IPS-15b (cell line): ENCODE measurements at regions not wholly inside any gene's neighbourhood (a gene's known extent, or its start where the extent isn't known, plus 50 kb on each side); places are given as distances from the start of the nearest gene placed in this dataset.

Experiments
- H3K27me3 ChIP-seq: one replicate; pipeline ENCODE4 v1.6.1; 2013; ENCODE audit warnings: low read length; ENCODE audit not compliant: control insufficient read depth, insufficient read depth
- H3K36me3 ChIP-seq: one replicate; pipeline ENCODE4 v1.6.1; 2013; ENCODE audit warnings: low read length; ENCODE audit not compliant: control insufficient read depth, insufficient read depth
- H3K4me1 ChIP-seq: one replicate; pipeline ENCODE4 v1.6.1; 2013; ENCODE audit warnings: mild to moderate bottlenecking, low read length; ENCODE audit not compliant: control insufficient read depth, insufficient read depth
- H3K4me3 ChIP-seq: one replicate; pipeline ENCODE4 v1.5.1; 2013; ENCODE audit warnings: low read depth, low read length
- H3K9ac ChIP-seq: one replicate; pipeline ENCODE4 v1.6.1; 2013; ENCODE audit warnings: low read depth, mild to moderate bottlenecking, low read length
- H3K9me3 ChIP-seq: one replicate; pipeline ENCODE4 v1.6.1; 2013; ENCODE audit warnings: mild to moderate bottlenecking, low read length; ENCODE audit not compliant: control insufficient read depth, insufficient read depth

DNA sequence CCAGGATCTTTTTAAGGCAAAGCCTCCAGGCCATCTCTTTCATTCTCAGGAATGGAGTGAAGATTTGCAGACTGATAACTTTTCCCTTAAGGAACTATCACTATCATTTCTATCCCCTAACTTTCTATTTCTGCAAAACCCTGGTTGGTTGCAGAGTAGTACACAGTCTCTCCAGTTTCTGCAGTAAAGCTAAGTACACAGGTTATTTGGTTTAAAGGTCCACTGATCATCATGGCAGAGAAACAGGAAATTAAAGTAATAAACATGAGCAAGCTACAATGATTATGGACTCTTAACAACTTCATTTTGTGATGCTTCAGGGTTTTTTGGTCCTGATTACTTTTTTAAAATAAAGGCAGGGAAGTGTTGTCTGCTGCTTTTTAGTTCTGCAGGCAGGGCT lies 890.0 kb upstream of the DDX18 start:
- Histone ChIP-seq H3K27me3 (no peaks in the 10 kb centered on the region), H3K4me1 (no peaks in the 10 kb centered on the region), H3K9me3 (no peaks in the 10 kb centered on the region)

GRCh38 chr2:116935097-116935814 lies 879.2 kb upstream of the DDX18 start:
- Histone ChIP-seq H3K27me3 (no peaks in the 10 kb centered on the region), H3K9me3 (no peaks in the 10 kb centered on the region), H3K36me3 (no peaks in the 10 kb centered on the region), H3K9ac (no peak overlapping the region), H3K4me1 (no peaks in the 10 kb centered on the region), H3K4me3 (no peak overlapping the region)

More for the DNA sequence above, 890.0 kb upstream of the DDX18 start:
- Histone ChIP-seq H3K4me3 (no peak overlapping the region), H3K36me3 (no peaks in the 10 kb centered on the region), H3K9ac (no peak overlapping the region)

DNA sequence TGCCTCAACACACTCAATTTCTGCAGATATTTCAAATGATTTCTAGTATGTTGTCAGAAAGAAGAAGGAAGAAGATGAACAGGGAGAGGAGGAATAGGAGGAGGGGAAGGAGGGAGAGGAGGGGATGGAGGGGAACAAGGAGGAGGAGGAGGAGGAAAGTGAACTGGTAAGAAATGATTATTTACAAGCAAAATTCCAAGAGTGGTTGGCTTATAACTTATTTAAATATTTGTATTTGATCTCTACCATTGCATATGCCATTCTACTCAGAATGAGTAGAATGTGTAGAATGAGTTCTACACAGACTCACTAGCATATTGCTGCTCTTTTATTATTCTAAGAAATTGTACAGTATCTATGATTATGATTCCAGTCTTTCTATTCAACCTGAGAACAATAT lies 866.2 kb upstream of the DDX18 start:
- Histone ChIP-seq H3K9ac (no peak overlapping the region), H3K36me3 (no peaks in the 10 kb centered on the region), H3K4me1 (no peaks in the 10 kb centered on the region), H3K4me3 (no peak overlapping the region), H3K27me3 (no peaks in the 10 kb centered on the region), H3K9me3 (no peaks in the 10 kb centered on the region)

- H3K9me3 ChIP-seq, result no peaks in the 10 kb centered on the region
- H3K27me3 ChIP-seq, result no peaks in the 10 kb centered on the region
- H3K9ac ChIP-seq, result no peak overlapping the region
- H3K4me1 ChIP-seq, result no peaks in the 10 kb centered on the region
- no peaks in the 10 kb centered on the region for H3K36me3 ChIP-seq
- no peak overlapping the region for H3K4me3 ChIP-seq
Observed at GRCh38 chr2:116949249-116949648, 865.2 kb upstream of the DDX18 start.

DNA sequence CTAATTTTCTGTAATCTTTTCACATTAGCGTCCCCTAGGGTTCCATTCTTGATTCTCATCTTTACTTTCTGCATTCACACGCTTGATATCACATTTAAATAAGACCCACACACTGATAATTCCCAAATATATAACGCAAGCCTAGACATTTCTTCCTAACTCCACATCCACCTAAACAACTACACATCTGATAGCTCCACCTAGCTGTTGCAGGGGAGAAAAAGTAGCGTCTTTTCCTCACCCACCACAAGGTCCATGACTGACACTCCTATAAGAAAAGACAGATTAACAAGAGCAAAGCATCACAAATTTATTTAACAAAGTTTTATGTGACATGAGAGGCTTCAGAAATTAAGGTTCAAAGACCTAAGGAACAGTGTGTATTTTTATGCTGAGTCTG lies 862.2 kb upstream of the DDX18 start:
- H3K36me3 ChIP-seq, result no peaks in the 10 kb centered on the region

GRCh38 chr2:116955646-116956045 lies 858.8 kb upstream of the DDX18 start:
- no peaks in the 10 kb centered on the region for H3K9me3 ChIP-seq
- H3K4me1 ChIP-seq, result no peaks in the 10 kb centered on the region
- H3K27me3 ChIP-seq, result no peaks in the 10 kb centered on the region
- H3K36me3 ChIP-seq, result no peaks in the 10 kb centered on the region
- no peak overlapping the region for H3K9ac ChIP-seq
- no peak overlapping the region for H3K4me3 ChIP-seq

More for the DNA sequence above, 862.2 kb upstream of the DDX18 start:
- no peak overlapping the region for H3K9ac ChIP-seq
- no peaks in the 10 kb centered on the region for H3K27me3 ChIP-seq
- no peaks in the 10 kb centered on the region for H3K4me1 ChIP-seq
- no peak overlapping the region for H3K4me3 ChIP-seq
- H3K9me3 ChIP-seq, result no peaks in the 10 kb centered on the region

- H3K27me3 ChIP-seq, result no peaks in the 10 kb centered on the region
- no peak overlapping the region for H3K9ac ChIP-seq
- H3K9me3 ChIP-seq, result no peaks in the 10 kb centered on the region
- H3K4me3 ChIP-seq, result no peak overlapping the region
- H3K4me1 ChIP-seq, result no peaks in the 10 kb centered on the region
- H3K36me3 ChIP-seq, result no peaks in the 10 kb centered on the region
Observed at GRCh38 chr2:116975608-116976007, 838.9 kb upstream of the DDX18 start.

DNA sequence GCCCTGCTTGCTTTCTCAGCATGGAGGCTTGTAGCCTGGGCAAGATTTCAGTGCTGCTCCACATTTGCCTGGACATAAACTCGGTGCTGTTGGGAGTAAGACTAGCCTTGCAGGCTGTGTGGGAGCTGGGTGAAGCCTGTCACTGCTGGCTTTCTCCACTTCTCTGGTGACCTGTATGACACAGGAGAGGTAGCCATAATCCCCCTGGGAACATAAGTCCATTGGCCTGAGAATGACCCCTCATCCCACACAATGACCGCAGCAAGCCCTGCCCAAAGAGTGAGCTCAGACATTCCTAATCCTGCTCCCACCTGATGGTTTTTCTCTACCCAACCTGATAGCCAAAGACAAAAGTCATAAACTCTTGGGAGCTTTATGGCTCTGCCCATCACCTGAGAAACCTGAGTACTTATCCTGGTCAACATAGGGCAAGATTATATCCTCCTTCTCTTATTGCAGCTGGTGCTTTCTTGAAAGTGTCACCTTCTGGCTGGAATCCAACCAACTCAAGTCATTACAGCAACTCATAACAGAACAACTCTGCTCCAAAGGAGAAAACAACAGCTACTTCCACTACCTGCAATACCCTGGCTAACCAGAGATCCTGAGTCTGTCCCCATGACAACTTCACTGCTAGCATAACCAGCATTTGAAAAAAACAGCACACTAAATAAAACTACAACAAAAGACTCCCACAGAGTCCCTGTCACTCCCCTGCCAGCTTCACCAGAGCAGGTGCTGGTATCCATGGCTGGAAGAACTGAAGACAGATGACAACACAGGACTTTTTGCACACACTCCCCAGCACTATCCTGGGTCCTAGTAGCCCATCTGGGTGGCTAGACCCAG lies 834.4 kb upstream of the DDX18 start:
- no peaks in the 10 kb centered on the region for H3K27me3 ChIP-seq
- no peaks in the 10 kb centered on the region for H3K9me3 ChIP-seq
- H3K4me1 ChIP-seq, result no peaks in the 10 kb centered on the region
- no peak overlapping the region for H3K9ac ChIP-seq
- H3K4me3 ChIP-seq, result no peak overlapping the region
- H3K36me3 ChIP-seq, result no peaks in the 10 kb centered on the region

GRCh38 chr2:116987447-116987846 lies 827.0 kb upstream of the DDX18 start:
- Histone ChIP-seq H3K9me3 (no peaks in the 10 kb centered on the region), H3K27me3 (no peaks in the 10 kb centered on the region), H3K4me3 (no peak overlapping the region), H3K36me3 (no peaks in the 10 kb centered on the region), H3K4me1 (no peaks in the 10 kb centered on the region), H3K9ac (no peak overlapping the region)

GRCh38 chr2:116988303-116988702 lies 826.2 kb upstream of the DDX18 start:
- no peaks in the 10 kb centered on the region for H3K4me1 ChIP-seq
- no peak overlapping the region for H3K9ac ChIP-seq
- H3K36me3 ChIP-seq, result no peaks in the 10 kb centered on the region
- H3K9me3 ChIP-seq, result no peaks in the 10 kb centered on the region
- H3K4me3 ChIP-seq, result no peak overlapping the region
- no peaks in the 10 kb centered on the region for H3K27me3 ChIP-seq

DNA sequence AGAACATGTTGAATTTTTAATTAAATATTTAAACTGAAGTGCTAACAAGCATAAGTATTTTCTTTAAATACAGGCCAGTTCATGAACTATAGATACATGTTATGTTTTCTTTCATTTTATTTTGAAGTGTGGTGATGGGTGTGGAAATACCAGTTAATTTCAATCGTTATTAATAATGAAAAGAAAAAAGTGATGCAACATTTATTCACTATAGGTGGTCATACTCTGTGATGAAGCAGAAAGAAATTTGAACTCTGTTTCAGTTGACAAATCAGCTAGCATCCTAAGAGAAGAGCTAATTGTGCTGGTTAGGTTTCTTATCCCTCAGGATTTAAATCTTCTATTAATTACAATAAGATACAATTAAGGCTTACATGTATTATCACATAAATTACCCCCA lies 795.1 kb upstream of the DDX18 start:
- H3K4me1 ChIP-seq, result no peaks in the 10 kb centered on the region
- H3K4me3 ChIP-seq, result no peak overlapping the region
- no peaks in the 10 kb centered on the region for H3K9me3 ChIP-seq
- H3K9ac ChIP-seq, result no peak overlapping the region
- no peaks in the 10 kb centered on the region for H3K27me3 ChIP-seq
- no peaks in the 10 kb centered on the region for H3K36me3 ChIP-seq

DNA sequence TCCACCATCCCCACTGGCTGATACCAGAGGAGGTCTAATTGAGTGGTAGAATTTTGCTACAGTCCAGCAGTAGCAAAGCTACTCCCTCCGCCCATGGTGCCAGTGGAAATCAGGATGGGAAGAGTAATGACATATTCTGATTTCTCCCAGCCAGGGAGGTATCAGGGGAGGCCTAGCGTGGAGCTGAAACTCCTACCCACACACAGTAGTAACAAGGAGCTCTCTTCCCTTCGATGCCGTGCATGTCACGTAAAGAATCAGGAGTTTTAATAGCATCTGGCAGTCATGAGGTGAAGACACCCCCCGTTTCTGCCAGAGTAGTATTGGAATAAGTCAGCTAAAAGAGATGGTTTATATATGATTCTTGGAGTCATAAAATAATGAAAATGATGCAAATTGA lies 786.8 kb upstream of the DDX18 start:
- H3K27me3 ChIP-seq, result no peaks in the 10 kb centered on the region
- H3K4me1 ChIP-seq, result no peaks in the 10 kb centered on the region
- no peaks in the 10 kb centered on the region for H3K36me3 ChIP-seq
- H3K9me3 ChIP-seq, result no peaks in the 10 kb centered on the region
- H3K9ac ChIP-seq, result no peak overlapping the region
- H3K4me3 ChIP-seq, result no peak overlapping the region
